DND-41 (cell line): ENCODE measurements at regions not wholly inside any gene's neighbourhood (a gene's known extent, or its start where the extent isn't known, plus 50 kb on each side); places are given as distances from the start of the nearest gene placed in this dataset.

ENCODE experiments used
- ATAC-seq: fragments of 200-7000 bp; cut with Tn5 transposase; 3 replicates; pipeline ENCODE4 v1.9.1; 2021; ENCODE audit warnings: low read depth; ENCODE audit not compliant: insufficient read depth
- DNase-seq: peaks from one replicate; pipeline ENCODE4 v3.0.0-alpha.2; 2020
- H2AFZ ChIP-seq: 2 replicates; pipeline ENCODE4 v1.6.0; 2012; ENCODE audit warnings: low read depth, low read length
- H3K27ac ChIP-seq: 2 replicates; pipeline ENCODE4 v1.5.1; 2012; ENCODE audit warnings: low read length, inconsistent platforms
- H3K27me3 ChIP-seq: fragments of 200-600 bp; sonication (generic); 2 replicates; pipeline ENCODE4 v1.6.0; 2012; ENCODE audit warnings: low read length, mild to moderate bottlenecking, inconsistent platforms; ENCODE audit not compliant: insufficient read depth, poor library complexity
- H3K36me3 ChIP-seq: 2 replicates; pipeline ENCODE4 v1.5.1; 2012; ENCODE audit warnings: low read length, inconsistent platforms; ENCODE audit not compliant: insufficient read depth
- H3K4me1 ChIP-seq: 2 replicates; pipeline ENCODE4 v1.5.1; 2012; ENCODE audit warnings: mild to moderate bottlenecking, low read length; ENCODE audit not compliant: insufficient read depth
- H3K4me2 ChIP-seq: 2 replicates; pipeline ENCODE4 v1.6.0; 2012; ENCODE audit warnings: mild to moderate bottlenecking, moderate library complexity, low read length, inconsistent platforms; ENCODE audit not compliant: insufficient read depth
- H3K4me3 ChIP-seq, 2 experiments: fragments of 200-600 bp in 1 of 2; shearing (Covaris generic) in 1 of 2; 2 replicates each; pipeline ENCODE4 v1.5.1; 2012 to 2016; ENCODE audit warnings: inconsistent platforms in 2 of 2, low read length in 2 of 2, mild to moderate bottlenecking in 2 of 2, low read depth in 1 of 2, moderate library complexity in 1 of 2
- H3K79me2 ChIP-seq: 2 replicates; pipeline ENCODE4 v1.6.0; 2012; ENCODE audit warnings: low read length, inconsistent platforms; ENCODE audit not compliant: insufficient read depth
- H3K9ac ChIP-seq: 2 replicates; pipeline ENCODE4 v1.6.0; 2012; ENCODE audit warnings: low read depth, mild to moderate bottlenecking, inconsistent platforms, low read length, moderate library complexity
- H3K9me3 ChIP-seq: 2 replicates; pipeline ENCODE4 v1.5.1; 2012; ENCODE audit warnings: low read length, moderate library complexity, mild to moderate bottlenecking, inconsistent platforms; ENCODE audit not compliant: insufficient read depth, severe bottlenecking
- H4K20me1 ChIP-seq: 2 replicates; pipeline ENCODE4 v1.6.0; 2012; ENCODE audit warnings: low read length; ENCODE audit not compliant: insufficient read depth
- EZH2 ChIP-seq: IDR thresholded peaks from 3 replicates; pipeline ENCODE4 v1.6.1; 2012; ENCODE audit warnings: borderline replicate concordance, low read depth, mild to moderate bottlenecking, moderate library complexity, low read length, inconsistent platforms; ENCODE audit not compliant: severe bottlenecking
- TF ChIP-seq, protein P1 (sequence below): IDR thresholded peaks from 2 replicates; pipeline ENCODE4 v1.5.1; 2012; ENCODE audit warnings: borderline replicate concordance, low read length, moderate library complexity, mild to moderate bottlenecking; ENCODE audit not compliant: poor library complexity, severe bottlenecking; ENCODE audit errors: extremely low read depth

GRCh38 chr5:26535215-26535614 lies 503.2 kb downstream of the CDH9 start:
- Histone ChIP-seq H3K27me3 (no peaks in the 10 kb centered on the region), H3K4me3 (no peak overlapping the region), H2AFZ (no peak overlapping the region), H3K4me2 (no peak overlapping the region), H4K20me1 (no peaks in the 10 kb centered on the region), H3K27ac (no peak overlapping the region), H3K9me3 (peaks cover 2% of the 10 kb centered on the region), H3K36me3 (no peaks in the 10 kb centered on the region), H3K79me2 (no peaks in the 10 kb centered on the region), H3K4me1 (no peaks in the 10 kb centered on the region), H3K9ac (no peak overlapping the region)
- TF ChIP-seq, protein P1, sequence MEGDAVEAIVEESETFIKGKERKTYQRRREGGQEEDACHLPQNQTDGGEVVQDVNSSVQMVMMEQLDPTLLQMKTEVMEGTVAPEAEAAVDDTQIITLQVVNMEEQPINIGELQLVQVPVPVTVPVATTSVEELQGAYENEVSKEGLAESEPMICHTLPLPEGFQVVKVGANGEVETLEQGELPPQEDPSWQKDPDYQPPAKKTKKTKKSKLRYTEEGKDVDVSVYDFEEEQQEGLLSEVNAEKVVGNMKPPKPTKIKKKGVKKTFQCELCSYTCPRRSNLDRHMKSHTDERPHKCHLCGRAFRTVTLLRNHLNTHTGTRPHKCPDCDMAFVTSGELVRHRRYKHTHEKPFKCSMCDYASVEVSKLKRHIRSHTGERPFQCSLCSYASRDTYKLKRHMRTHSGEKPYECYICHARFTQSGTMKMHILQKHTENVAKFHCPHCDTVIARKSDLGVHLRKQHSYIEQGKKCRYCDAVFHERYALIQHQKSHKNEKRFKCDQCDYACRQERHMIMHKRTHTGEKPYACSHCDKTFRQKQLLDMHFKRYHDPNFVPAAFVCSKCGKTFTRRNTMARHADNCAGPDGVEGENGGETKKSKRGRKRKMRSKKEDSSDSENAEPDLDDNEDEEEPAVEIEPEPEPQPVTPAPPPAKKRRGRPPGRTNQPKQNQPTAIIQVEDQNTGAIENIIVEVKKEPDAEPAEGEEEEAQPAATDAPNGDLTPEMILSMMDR = no peak
- TF ChIP-seq EZH2 = no peak
- ATAC-seq (no peak), DNase-seq (no peak)

DNA sequence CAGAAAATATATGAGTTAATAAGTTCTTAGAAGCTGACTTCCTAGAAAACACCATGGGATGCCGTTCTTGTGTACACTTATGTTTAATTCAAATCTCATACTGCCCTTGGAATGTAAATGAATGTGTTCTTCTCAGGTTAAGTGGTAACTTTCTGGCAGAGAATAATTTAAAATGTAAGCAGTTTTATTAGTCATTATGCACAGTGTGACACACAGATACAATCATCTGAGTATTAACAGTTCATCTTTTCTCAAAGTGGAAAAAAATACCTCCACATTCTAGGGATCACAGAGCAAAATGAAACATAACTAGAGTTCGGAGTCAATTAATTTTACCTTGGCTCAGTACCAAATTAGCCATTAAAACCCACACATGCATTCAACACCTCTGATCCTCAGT lies 508.1 kb downstream of the CDH9 start:
- no peak overlapping the region for H2AFZ ChIP-seq
- no peaks in the 10 kb centered on the region for H4K20me1 ChIP-seq
- no peaks in the 10 kb centered on the region for H3K4me1 ChIP-seq
- H3K79me2 ChIP-seq = no peaks in the 10 kb centered on the region
- H3K9ac ChIP-seq = no peak overlapping the region
- ATAC-seq (no peak), DNase-seq (no peak)
- H3K9me3 ChIP-seq = no peaks in the 10 kb centered on the region
- no peaks in the 10 kb centered on the region for H3K36me3 ChIP-seq
- no peak overlapping the region for H3K4me3 ChIP-seq
- no peak for TF ChIP-seq EZH2
- TF ChIP-seq, protein P1 = no peak
- H3K4me2 ChIP-seq = no peak overlapping the region
- no peaks in the 10 kb centered on the region for H3K27me3 ChIP-seq
- H3K27ac ChIP-seq = no peak overlapping the region

GRCh38 chr5:26519245-26519644 lies 519.1 kb downstream of the CDH9 start:
- Histone ChIP-seq H3K4me2 (no peak overlapping the region), H3K27me3 (no peaks in the 10 kb centered on the region), H3K4me3 (no peak overlapping the region), H2AFZ (no peak overlapping the region), H3K79me2 (no peaks in the 10 kb centered on the region), H3K9me3 (no peaks in the 10 kb centered on the region), H3K27ac (no peak overlapping the region), H3K36me3 (no peaks in the 10 kb centered on the region), H3K9ac (no peak overlapping the region), H3K4me1 (no peaks in the 10 kb centered on the region), H4K20me1 (no peaks in the 10 kb centered on the region)
- no peak for DNase-seq
- TF ChIP-seq EZH2 = no peak
- TF ChIP-seq, protein P1 = no peak
- ATAC-seq = no peak

DNA sequence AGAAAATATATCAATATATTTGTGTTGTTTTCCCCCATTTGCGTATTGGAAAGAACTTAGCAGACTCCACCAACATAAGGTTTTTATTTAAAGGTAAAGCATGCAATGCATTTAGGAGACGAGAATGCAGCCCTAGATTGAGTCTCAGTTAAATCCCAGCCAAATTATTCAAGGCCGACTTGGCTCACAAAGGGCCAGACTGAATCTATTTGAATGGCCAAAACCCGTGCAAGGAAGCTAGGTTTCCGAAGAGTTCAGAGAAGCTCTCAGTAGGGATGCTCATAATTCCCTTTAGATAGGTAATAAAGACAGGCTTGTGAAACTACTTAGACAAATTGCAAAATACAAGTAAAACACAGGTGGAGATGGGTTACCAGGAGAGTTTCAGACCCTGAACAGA lies 520.3 kb downstream of the CDH9 start:
- Histone ChIP-seq H3K9ac (no peak overlapping the region), H3K9me3 (no peaks in the 10 kb centered on the region), H3K4me3 (no peak overlapping the region), H3K36me3 (no peaks in the 10 kb centered on the region), H3K79me2 (no peaks in the 10 kb centered on the region), H2AFZ (no peak overlapping the region), H3K27me3 (no peaks in the 10 kb centered on the region), H3K4me1 (no peaks in the 10 kb centered on the region), H3K27ac (no peak overlapping the region), H3K4me2 (no peak overlapping the region), H4K20me1 (no peaks in the 10 kb centered on the region)
- ATAC-seq = no peak
- TF ChIP-seq EZH2 = no peak
- TF ChIP-seq, protein P1 = no peak
- no peak for DNase-seq
